Neural crest cell (in vitro differentiated cells): ENCODE measurements at regions not wholly inside any gene's neighbourhood (a gene's known extent, or its start where the extent isn't known, plus 50 kb on each side); places are given as distances from the start of the nearest gene placed in this dataset.

ENCODE experiments used
- DNase-seq: peaks from one replicate; pipeline ENCODE4 v3.0.0; 2021; ENCODE audit warnings: low read depth, mixed read lengths, low spot score
- H3K27ac Mint-ChIP-seq: one replicate; pipeline ENCODE4 v1.8.0; 2021; ENCODE audit warnings: mild to moderate bottlenecking, mixed read lengths; ENCODE audit not compliant: unreplicated experiment
- H3K27me3 Mint-ChIP-seq: 2 replicates; pipeline ENCODE4 v1.8.0; 2021; ENCODE audit warnings: low read depth, mild to moderate bottlenecking, mixed read lengths
- H3K36me3 Mint-ChIP-seq: 2 replicates; pipeline ENCODE4 v1.8.0; 2021; ENCODE audit warnings: low read depth, mild to moderate bottlenecking, mixed read lengths
- H3K4me1 Mint-ChIP-seq: 2 replicates; pipeline ENCODE4 v1.8.0; 2021; ENCODE audit warnings: mixed read lengths
- H3K4me3 Mint-ChIP-seq: one replicate; pipeline ENCODE4 v1.8.0; 2021; ENCODE audit warnings: mild to moderate bottlenecking, mixed read lengths
- H3K9me3 Mint-ChIP-seq: 2 replicates; pipeline ENCODE4 v1.8.0; 2021; ENCODE audit warnings: mixed read lengths
- TF ChIP-seq, protein P1 (sequence below): fragments of 200-600 bp; sonication (generic); conservative IDR thresholded peaks from 2 replicates; pipeline ENCODE4 v1.5.0; 2021; ENCODE audit warnings: antibody characterized with exemption, mild to moderate bottlenecking

DNA sequence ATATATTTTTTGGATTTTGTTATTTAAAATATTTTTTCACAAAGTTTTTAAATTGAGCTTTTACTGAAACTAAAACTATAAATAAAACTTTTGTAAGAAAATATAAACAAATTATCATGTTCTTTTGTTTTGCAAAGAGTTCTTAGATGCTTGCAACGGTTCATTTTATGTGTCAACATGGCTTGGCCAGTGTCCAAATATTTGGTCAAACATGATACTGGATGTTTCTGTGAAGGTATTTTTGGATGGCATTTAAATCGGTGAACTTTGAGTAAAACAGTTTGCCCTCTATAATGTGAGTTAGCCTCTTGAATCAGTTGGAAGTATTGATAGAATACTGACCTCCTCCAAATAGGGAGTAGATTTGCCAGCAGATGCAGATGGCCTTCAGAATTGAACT is 612.6 kb upstream of the NECTIN3 start:
- Mint-ChIP-seq H3K36me3 (peaks cover 6% of the 10 kb centered on the region), H3K27ac (no peak overlapping the region)
- TF ChIP-seq, protein P1, sequence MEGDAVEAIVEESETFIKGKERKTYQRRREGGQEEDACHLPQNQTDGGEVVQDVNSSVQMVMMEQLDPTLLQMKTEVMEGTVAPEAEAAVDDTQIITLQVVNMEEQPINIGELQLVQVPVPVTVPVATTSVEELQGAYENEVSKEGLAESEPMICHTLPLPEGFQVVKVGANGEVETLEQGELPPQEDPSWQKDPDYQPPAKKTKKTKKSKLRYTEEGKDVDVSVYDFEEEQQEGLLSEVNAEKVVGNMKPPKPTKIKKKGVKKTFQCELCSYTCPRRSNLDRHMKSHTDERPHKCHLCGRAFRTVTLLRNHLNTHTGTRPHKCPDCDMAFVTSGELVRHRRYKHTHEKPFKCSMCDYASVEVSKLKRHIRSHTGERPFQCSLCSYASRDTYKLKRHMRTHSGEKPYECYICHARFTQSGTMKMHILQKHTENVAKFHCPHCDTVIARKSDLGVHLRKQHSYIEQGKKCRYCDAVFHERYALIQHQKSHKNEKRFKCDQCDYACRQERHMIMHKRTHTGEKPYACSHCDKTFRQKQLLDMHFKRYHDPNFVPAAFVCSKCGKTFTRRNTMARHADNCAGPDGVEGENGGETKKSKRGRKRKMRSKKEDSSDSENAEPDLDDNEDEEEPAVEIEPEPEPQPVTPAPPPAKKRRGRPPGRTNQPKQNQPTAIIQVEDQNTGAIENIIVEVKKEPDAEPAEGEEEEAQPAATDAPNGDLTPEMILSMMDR, result no peak

DNA sequence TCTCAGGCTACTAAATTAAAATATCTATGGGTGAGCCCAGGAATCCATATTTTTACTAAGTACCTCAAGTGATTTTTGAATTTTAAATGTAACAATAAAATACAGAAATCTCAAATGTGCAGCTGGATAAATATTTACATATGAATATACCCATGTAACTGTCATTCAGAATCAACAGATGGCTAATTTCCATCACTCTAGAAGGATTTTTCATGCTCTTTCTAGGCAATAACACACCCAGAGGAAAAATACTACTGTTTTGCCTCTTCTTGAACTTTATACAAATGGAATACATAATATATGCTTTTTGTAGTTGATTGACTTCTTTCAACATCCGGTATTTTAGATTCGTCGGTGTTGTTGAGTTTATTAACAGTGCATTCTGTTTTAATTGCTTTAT is 601.3 kb upstream of the NECTIN3 start:
- H3K4me3 Mint-ChIP-seq, result no peak overlapping the region

More for the DNA sequence above, 612.6 kb upstream of the NECTIN3 start:
- Mint-ChIP-seq H3K4me3 (no peak overlapping the region), H3K4me1 (no peaks in the 10 kb centered on the region), H3K27me3 (no peaks in the 10 kb centered on the region), H3K9me3 (peaks cover 21% of the 10 kb centered on the region)
- no peak for DNase-seq

GRCh38 chr3:110473405-110473804 is 598.2 kb upstream of the NECTIN3 start:
- Mint-ChIP-seq H3K9me3 (no peaks in the 10 kb centered on the region), H3K4me1 (no peaks in the 10 kb centered on the region), H3K27ac (no peak overlapping the region), H3K36me3 (no peaks in the 10 kb centered on the region), H3K27me3 (no peaks in the 10 kb centered on the region), H3K4me3 (no peak overlapping the region)
- no peak for DNase-seq
- TF ChIP-seq, protein P1, result no peak

More for the DNA sequence above, 601.3 kb upstream of the NECTIN3 start:
- H3K27me3 Mint-ChIP-seq, result no peaks in the 10 kb centered on the region
- DNase-seq, result no peak
- H3K36me3 Mint-ChIP-seq, result no peaks in the 10 kb centered on the region
- no peak overlapping the region for H3K27ac Mint-ChIP-seq
- H3K9me3 Mint-ChIP-seq, result no peaks in the 10 kb centered on the region
- TF ChIP-seq, protein P1, result no peak
- no peaks in the 10 kb centered on the region for H3K4me1 Mint-ChIP-seq

GRCh38 chr3:110474397-110474796 is 597.2 kb upstream of the NECTIN3 start:
- Mint-ChIP-seq H3K9me3 (no peaks in the 10 kb centered on the region), H3K4me3 (no peak overlapping the region), H3K27me3 (no peaks in the 10 kb centered on the region), H3K4me1 (no peaks in the 10 kb centered on the region), H3K36me3 (peaks cover 1% of the 10 kb centered on the region), H3K27ac (peak overlapping the region; percentile 23)
- DNase-seq, result no peak
- TF ChIP-seq, protein P1, result no peak

DNA sequence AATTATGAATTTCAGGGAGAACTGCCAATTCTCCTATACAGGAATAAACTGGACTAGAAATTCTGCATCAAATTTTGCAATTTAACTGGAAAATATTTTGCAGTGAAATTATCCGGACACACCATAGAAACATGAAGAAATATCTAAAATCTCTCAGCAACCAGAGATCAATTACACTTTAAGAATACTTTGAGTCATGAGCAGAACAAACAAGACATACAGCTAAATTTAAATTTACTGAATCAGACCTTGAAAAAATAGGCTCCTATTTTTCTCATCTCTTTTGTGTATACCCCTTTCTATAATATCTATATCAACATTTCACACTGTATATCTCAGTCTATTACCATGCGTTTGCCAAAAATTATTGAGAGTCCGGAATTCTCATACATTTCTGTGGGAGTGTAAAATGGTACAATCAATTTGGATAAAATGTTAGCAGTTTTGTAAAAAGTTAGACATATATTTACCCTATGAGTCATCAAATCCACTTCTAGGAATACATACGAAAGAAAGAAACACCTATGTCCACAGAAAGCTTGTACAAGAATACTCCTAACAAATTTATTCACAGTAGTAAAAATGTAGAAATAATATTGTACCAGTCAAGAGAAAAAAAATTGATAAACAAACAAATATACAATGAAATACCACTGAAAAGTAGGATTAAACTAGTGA is 593.1 kb upstream of the NECTIN3 start:
- no peak overlapping the region for H3K27ac Mint-ChIP-seq
- H3K27me3 Mint-ChIP-seq, result no peaks in the 10 kb centered on the region
- H3K4me3 Mint-ChIP-seq, result no peak overlapping the region
- peaks cover 3% of the 10 kb centered on the region for H3K9me3 Mint-ChIP-seq
- peaks cover 6% of the 10 kb centered on the region for H3K36me3 Mint-ChIP-seq
- DNase-seq, result no peak
- no peaks in the 10 kb centered on the region for H3K4me1 Mint-ChIP-seq
- TF ChIP-seq, protein P1, result no peak
